NCI-H146 treated with DMSO at 0.1 percent for 48 hours (cell line): ENCODE measurements at regions not wholly inside any gene's neighbourhood (a gene's known extent, or its start where the extent isn't known, plus 50 kb on each side); places are given as distances from the start of the nearest gene placed in this dataset.
"Not testable (repeated sequence)": the region's sequence is repeated elsewhere in the genome, so short reads cannot be mapped to it uniquely, and the experiment has no call there.

Experiments
- DNase-seq: peaks from one replicate; lab custom pipeline; 2025; ENCODE audit not compliant: unreplicated experiment; lab: John Stamatoyannopoulos, UW

GRCh38 chr5:23977365-23977764 is 470.0 kb downstream of the PRDM9 start:
- DNase-seq, result no peak

GRCh38 chr5:23977997-23978396 is 470.6 kb downstream of the PRDM9 start:
- DNase-seq, result no peak

- DNase-seq, result no peak
These were observed 484.0 kb downstream of the PRDM9 start for GRCh38 chr5:23991406-23991805.

- no peak for DNase-seq
These were observed 487.4 kb downstream of the PRDM9 start for GRCh38 chr5:23994581-23995370.

GRCh38 chr5:23996525-23996924 is 489.1 kb downstream of the PRDM9 start:
- DNase-seq, result no peak

- no peak for DNase-seq
These were observed 498.0 kb downstream of the PRDM9 start for GRCh38 chr5:24005384-24005783.

- DNase-seq, result not testable (repeated sequence)
These were observed 510.3 kb downstream of the PRDM9 start for GRCh38 chr5:24017710-24018109.

GRCh38 chr5:24026288-24026687 is 518.9 kb downstream of the PRDM9 start:
- no peak for DNase-seq

- no peak for DNase-seq
These were observed 535.3 kb downstream of the PRDM9 start for GRCh38 chr5:24042688-24043087.

- no peak for DNase-seq
These were observed 537.6 kb downstream of the PRDM9 start for GRCh38 chr5:24045046-24045445.

- no peak for DNase-seq
These were observed 546.3 kb downstream of the PRDM9 start for GRCh38 chr5:24053737-24054136.

GRCh38 chr5:24059006-24059405 is 551.6 kb downstream of the PRDM9 start:
- no peak for DNase-seq

- no peak for DNase-seq
These were observed 552.3 kb downstream of the PRDM9 start for GRCh38 chr5:24059716-24060115.

- DNase-seq, result no peak
These were observed 558.4 kb downstream of the PRDM9 start for GRCh38 chr5:24065779-24066178.

- DNase-seq, result no peak
These were observed 559.8 kb downstream of the PRDM9 start for GRCh38 chr5:24067208-24067607.

GRCh38 chr5:24068524-24068923 is 561.1 kb downstream of the PRDM9 start:
- DNase-seq, result no peak

- no peak for DNase-seq
These were observed 565.7 kb downstream of the PRDM9 start for GRCh38 chr5:24073107-24073506.

GRCh38 chr5:24080046-24080445 is 564.7 kb downstream of the CDH10 start:
- DNase-seq, result no peak

- no peak for DNase-seq
These were observed 550.6 kb downstream of the CDH10 start for GRCh38 chr5:24094081-24094679.

GRCh38 chr5:24102010-24102409 is 542.8 kb downstream of the CDH10 start:
- DNase-seq, result no peak

- DNase-seq, result no peak
These were observed 541.2 kb downstream of the CDH10 start for GRCh38 chr5:24103451-24104023.

GRCh38 chr5:24110004-24110615 is 534.7 kb downstream of the CDH10 start:
- DNase-seq, result no peak
